Activated CD8-positive, alpha-beta T cell treated with anti-CD3 and anti-CD28 coated beads for 36 hours (primary cell): ENCODE measurements at regions not wholly inside any gene's neighbourhood (a gene's known extent, or its start where the extent isn't known, plus 50 kb on each side); places are given as distances from the start of the nearest gene placed in this dataset.
A peak's percentile ranks its signal among the peaks of the same experiment; 100 is the strongest.

Experiments
- ATAC-seq: fragments of 200-7000 bp; cut with Tn5 transposase; one replicate; pipeline ENCODE4 v1.10.0; 2021; ENCODE audit warnings: mild to moderate bottlenecking, moderate library complexity
- CTCF ChIA-PET: fragments of 350-600 bp; sonication (Branson Sonifier 250); formaldehyde crosslinking; loops from one replicate; lab custom pipeline; 2021; ENCODE audit warnings: antibody characterized with exemption; lab: Charles Lee
- POLR2A ChIA-PET: fragments of 350-600 bp; sonication (Branson Sonifier 250); formaldehyde crosslinking; loops from one replicate; lab custom pipeline; 2021; ENCODE audit warnings: antibody characterized with exemption; lab: Charles Lee
- DNase-seq: peaks from one replicate; pipeline ENCODE4 v3.0.0-alpha.2; 2020
- H3K27ac Mint-ChIP-seq: one replicate; pipeline ENCODE4 v1.8.0; 2021; ENCODE audit warnings: mild to moderate bottlenecking, mixed read lengths
- H3K27me3 Mint-ChIP-seq: one replicate; pipeline ENCODE4 v1.8.0; 2021; ENCODE audit warnings: mixed read lengths
- H3K36me3 Mint-ChIP-seq: one replicate; pipeline ENCODE4 v1.8.0; 2021; ENCODE audit warnings: low read depth, mixed read lengths
- H3K4me1 Mint-ChIP-seq: one replicate; pipeline ENCODE4 v1.8.0; 2021; ENCODE audit warnings: low read depth, mixed read lengths
- H3K4me3 Mint-ChIP-seq: one replicate; pipeline ENCODE4 v1.8.0; 2021; ENCODE audit warnings: mild to moderate bottlenecking, moderate library complexity, mixed read lengths
- H3K9me3 Mint-ChIP-seq: one replicate; pipeline ENCODE4 v1.8.0; 2021; ENCODE audit warnings: mixed read lengths
- CTCF ChIP-seq: fragments of 200-600 bp; IDR thresholded peaks from one replicate; pipeline ENCODE4 v1.8.0; 2022; ENCODE audit warnings: antibody characterized with exemption, mild to moderate bottlenecking
- intact Hi-C: fragments of 100-400 bp; cut with micrococcal nuclease; formaldehyde crosslinking; loops from one replicate; pipeline ENCODE4 v1.10.0; 2022

GRCh38 chr7:130947792-130948580, 214.0 kb upstream of the KLF14 start:
- peaks cover 62% of the 10 kb centered on the region for H3K36me3 Mint-ChIP-seq
- ATAC-seq, result peak; percentile 14

GRCh38 chr7:130948822-130949221, 214.8 kb upstream of the KLF14 start:
- peaks cover 61% of the 10 kb centered on the region for H3K4me1 Mint-ChIP-seq
- TF ChIP-seq CTCF, result no peak
- ChIA-PET CTCF (interaction anchor here (1.0 to 6.1 kb wide), 7 partner anchors 9 to 91 kb away, joined by 3 to 30 read pairs (median 7); no protein-coding TSS in a partner anchor), POLR2A (interaction anchor here (0.6 to 18.8 kb wide), 8 partner anchors 11 to 902 kb away, joined by 3 to 322 read pairs (median 4); no protein-coding TSS in a partner anchor)
- H3K36me3 Mint-ChIP-seq, result peaks cover 61% of the 10 kb centered on the region
- no peak for DNase-seq
- peak overlapping the region; percentile 77 for H3K27ac Mint-ChIP-seq
- no peaks in the 10 kb centered on the region for H3K9me3 Mint-ChIP-seq
- H3K27me3 Mint-ChIP-seq, result no peaks in the 10 kb centered on the region
- H3K4me3 Mint-ChIP-seq, result peak overlapping the region; percentile 47
- ATAC-seq, result no peak
- intact Hi-C loops, result loop anchor here (2.0 kb wide), 1 partner anchor 38 kb away; no protein-coding TSS in a partner anchor

More at GRCh38 chr7:130947792-130948580, 214.0 kb upstream of the KLF14 start:
- ChIA-PET POLR2A (interaction anchor here (0.6 to 18.8 kb wide), 9 partner anchors 12 to 902 kb away, joined by 3 to 322 read pairs (median 3); no protein-coding TSS in a partner anchor), CTCF (interaction anchor here (1.0 to 6.1 kb wide), 9 partner anchors 9 to 92 kb away, joined by 3 to 30 read pairs (median 8); no protein-coding TSS in a partner anchor)
- TF ChIP-seq CTCF, result no peak
- no peaks in the 10 kb centered on the region for H3K9me3 Mint-ChIP-seq
- no peaks in the 10 kb centered on the region for H3K27me3 Mint-ChIP-seq
- peaks cover 62% of the 10 kb centered on the region for H3K4me1 Mint-ChIP-seq
- DNase-seq, result no peak
- intact Hi-C loops, result loop anchor here (2.0 kb wide), 1 partner anchor 37 kb away; no protein-coding TSS in a partner anchor
- peak overlapping the region; percentile 54 for H3K4me3 Mint-ChIP-seq
- H3K27ac Mint-ChIP-seq, result peak overlapping the region; percentile 84

GRCh38 chr7:130949550-130949949, 215.5 kb upstream of the KLF14 start:
- Mint-ChIP-seq H3K27ac (no peak overlapping the region), H3K27me3 (no peaks in the 10 kb centered on the region), H3K4me1 (peaks cover 61% of the 10 kb centered on the region), H3K36me3 (peaks cover 62% of the 10 kb centered on the region), H3K9me3 (no peaks in the 10 kb centered on the region), H3K4me3 (no peak overlapping the region)
- CTCF ChIA-PET, result interaction anchor here (1.5 to 6.1 kb wide), 6 partner anchors 9 to 90 kb away, joined by 3 to 30 read pairs (median 8); no protein-coding TSS in a partner anchor
- intact Hi-C loops, result loop anchor here (2.0 kb wide), 1 partner anchor 39 kb away; no protein-coding TSS in a partner anchor
- DNase-seq (no peak), ATAC-seq (no peak)
- POLR2A ChIA-PET, result interaction anchor here (0.7 to 18.8 kb wide), 9 partner anchors 11 to 106 kb away, joined by 3 to 322 read pairs (median 4); no protein-coding TSS in a partner anchor
- no peak for TF ChIP-seq CTCF

GRCh38 chr7:130950054-130950453, 216.0 kb upstream of the KLF14 start:
- TF ChIP-seq CTCF, result no peak
- Mint-ChIP-seq H3K27ac (no peak overlapping the region), H3K9me3 (no peaks in the 10 kb centered on the region), H3K4me3 (no peak overlapping the region), H3K27me3 (no peaks in the 10 kb centered on the region), H3K4me1 (peaks cover 61% of the 10 kb centered on the region), H3K36me3 (peaks cover 62% of the 10 kb centered on the region)
- intact Hi-C loops, result no loop called here
- ATAC-seq (no peak), DNase-seq (no peak)
- ChIA-PET POLR2A (interaction anchor here (0.6 to 18.8 kb wide), 9 partner anchors 10 to 491 kb away, joined by 3 to 322 read pairs (median 4); no protein-coding TSS in a partner anchor), CTCF (interaction anchor here (1.5 to 6.1 kb wide), 5 partner anchors 8 to 90 kb away, joined by 3 to 30 read pairs (median 8); no protein-coding TSS in a partner anchor)
